ENCODE measurements at regions not wholly inside any gene's neighbourhood (a gene's known extent, or its start where the extent isn't known, plus 50 kb on each side); places are given as distances from the start of the nearest gene placed in this dataset.

DNA sequence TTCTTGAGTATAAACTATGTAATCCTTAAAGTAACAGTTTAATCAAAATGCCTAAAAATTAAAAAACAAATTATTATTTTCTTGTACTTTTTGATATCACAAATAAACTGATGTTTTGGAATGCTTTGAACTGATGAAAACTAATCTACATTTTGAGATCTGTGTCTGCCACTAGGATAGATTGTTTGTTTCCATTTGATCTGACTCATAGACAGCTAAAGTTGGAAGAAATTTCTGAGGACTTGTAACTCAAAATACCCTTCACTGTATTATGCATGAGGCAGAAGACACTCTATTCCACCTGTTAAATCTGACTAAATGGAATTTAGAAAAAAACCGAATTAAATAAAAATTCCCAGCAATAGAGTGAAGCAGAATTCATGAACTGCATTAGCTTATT is 1400.0 kb upstream of the FLRT2 start:
- DNase-seq = no peak

DNA sequence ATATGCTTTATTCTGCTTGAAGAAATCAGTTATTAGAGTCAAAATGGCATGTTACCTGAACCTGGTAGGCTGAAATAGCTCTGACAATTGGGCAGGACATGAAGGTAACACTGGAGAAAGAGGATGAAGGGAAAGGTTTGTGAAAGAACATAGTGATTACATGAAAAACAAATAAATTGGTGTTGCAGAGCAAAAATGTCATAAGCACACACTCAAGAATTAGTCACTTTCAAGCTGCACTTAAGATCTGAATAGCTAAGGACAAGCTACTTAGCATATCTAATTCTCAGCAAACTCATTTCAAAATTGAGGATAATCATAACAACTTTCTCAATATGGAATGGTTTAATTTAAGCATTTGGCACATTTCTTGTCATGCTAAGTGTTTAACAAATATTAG is 1398.0 kb upstream of the FLRT2 start:
- no peak for DNase-seq

DNA sequence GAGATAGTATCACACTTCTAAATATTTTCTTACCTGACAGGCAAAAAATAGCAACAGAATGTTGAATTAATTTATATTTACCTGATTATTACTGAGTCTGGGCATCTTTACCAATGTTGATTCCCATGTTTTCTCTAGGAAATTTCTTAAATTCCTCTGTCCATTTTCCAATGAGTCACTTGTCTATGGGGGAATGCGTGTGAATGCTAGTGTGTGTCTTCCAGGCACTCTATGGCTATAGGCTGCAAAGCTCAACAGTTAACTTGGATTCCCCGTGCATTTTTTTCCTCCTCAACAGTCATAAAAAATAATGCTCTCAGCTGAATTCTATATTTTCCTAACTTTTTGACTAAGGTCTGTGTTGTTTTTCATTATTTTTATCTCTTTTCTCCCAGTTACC is 1385.8 kb upstream of the FLRT2 start:
- DNase-seq = no peak

DNA sequence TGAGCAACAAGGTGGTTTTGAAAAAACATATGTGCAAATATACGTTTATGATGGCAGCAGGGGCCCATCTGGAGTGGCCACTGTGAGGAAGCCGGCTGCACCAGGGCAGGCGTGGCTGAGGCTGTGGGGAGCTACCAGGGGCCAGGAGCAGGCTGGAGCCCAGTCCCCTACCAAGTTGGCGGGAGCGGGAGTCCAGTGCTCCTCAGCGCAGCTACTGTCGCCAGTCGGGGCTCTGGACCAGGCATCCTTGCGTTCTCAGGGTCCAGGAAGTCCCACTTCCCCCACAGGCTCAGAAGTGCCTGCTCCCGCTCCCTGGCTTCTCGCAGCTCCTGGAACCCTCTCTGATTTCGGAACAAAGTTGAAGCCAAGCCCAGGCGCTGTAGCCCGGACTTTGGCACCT is 1377.5 kb upstream of the FLRT2 start:
- DNase-seq = no peak

DNA sequence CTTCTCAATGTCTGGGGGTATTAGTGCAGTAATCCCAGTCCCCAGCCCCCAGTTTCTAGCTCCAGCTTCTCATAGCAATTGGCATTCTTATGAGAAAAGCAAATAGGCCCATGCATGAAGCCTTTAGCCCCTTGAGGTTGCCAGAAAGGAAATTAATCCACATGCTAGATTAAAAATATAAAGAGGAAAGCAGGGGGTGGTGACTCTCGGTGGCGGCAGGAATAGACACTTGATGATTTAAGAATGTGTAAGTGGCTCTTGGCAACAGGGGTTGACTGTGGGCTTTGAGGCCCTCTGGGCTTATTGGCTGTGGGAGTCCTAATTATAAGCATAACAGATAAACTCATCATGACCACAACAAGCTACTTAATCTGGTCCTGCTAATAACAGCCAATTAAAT is 1367.3 kb upstream of the FLRT2 start:
- no peak for DNase-seq

DNA sequence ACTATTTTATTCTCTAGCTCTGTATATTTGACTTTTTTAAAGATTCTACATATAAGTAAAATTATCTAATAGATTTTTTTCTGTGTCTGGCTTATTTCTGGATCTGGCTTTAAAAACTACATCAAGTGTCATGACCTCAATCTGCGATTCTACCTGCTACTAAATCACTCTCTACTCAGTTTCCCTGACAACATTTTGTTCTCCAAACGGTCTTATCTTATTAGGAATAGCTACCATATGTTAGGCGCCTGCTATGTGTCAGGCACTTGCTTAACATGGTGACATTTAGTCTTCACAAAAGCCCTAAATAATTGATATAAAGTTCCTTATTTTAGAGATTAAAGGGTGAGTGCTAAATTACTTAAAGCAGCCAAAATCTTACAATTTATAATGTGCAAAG is 1362.9 kb upstream of the FLRT2 start:
- DNase-seq = no peak

DNA sequence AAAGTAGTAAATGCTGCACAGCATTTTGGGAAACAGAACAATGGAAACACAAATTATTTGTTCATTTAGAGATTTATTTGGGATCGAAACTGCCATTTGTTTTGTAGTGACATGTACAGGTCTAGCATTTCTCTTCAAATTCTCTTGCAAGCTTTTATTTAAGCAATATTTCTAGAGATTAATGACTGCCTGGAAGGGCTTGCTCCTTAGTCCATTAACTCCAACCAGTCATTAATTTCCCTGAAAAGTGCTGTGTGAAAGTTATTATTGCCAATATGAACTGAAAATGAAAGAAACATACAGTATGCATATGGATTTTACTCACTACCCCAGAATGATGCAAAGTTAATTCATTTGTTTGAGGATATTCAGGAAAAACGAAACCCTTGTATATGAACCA is 1349.6 kb upstream of the FLRT2 start:
- no peak for DNase-seq

DNA sequence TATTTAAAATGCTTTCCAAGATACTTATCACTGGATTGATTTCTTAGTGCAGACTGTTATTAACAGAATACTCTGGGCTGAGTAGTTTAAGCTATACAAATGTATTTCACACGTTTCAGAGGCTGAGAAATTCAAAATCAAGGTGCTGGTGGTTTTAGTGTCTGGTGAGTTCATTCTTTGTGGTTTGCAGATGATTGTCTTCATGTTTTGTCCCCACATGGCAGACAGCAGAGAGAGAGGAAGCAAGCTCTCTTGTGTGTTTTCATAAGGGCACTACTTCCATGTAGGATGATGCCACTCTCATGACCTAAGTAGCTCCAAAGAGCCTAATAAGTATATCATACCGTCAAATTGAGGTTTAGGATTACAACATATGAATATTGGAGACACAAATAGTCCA is 1348.9 kb upstream of the FLRT2 start:
- no peak for DNase-seq

DNA sequence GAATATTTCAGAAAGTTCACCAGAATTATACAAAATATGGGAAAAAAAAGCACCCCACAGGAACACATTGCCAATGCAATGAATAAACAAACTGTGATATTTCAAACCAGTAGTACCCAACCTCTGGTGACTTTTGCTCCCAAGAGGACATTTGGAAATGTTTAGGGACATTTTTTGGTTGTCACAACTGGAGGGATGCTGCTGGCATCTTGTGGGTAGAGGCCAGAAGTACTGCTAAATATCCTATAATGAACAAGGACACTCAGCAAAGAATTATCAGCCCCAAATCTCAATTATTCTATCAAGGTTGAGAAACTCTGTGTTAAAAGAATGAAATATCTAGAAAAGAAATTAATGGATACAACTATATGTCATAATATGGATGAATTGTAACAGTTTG is 1334.4 kb upstream of the FLRT2 start:
- DNase-seq = no peak

DNA sequence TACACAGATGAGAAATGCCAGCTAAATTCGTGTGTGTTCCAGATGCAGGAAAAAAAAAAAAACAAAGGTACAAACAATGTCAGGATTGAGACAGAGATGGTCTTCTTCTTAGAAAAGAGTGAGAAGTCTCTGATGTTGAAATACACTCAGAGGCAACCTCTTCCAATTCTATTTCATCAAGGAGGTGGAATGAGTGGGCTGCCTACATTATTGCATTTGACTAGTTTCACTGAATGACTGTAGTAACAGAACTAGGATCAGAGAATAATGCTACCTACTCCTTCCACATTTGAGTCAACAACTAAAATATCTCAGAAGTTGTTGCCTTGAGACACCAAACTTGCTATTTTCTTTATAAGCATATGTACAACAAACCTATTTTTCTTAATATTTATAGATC is 1332.2 kb upstream of the FLRT2 start:
- no peak for DNase-seq

DNA sequence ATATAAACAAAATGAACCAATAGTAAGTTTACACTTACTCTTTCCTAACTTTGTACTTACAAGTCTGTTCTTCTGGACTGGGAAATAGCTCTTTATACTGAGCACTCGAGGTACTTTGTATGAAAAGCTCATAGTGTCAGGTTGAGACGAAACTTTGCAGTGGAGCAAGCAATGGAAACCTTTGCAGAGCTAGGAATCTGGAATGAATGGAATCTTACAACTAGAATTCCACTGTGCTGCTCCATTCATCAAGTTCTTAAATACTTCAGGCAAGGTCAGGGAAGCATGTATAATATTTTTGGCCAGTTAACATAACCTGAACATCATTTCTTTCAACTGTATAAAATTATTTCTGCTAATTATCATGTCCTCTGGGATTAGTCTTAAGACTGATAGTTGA is 1327.5 kb upstream of the FLRT2 start:
- DNase-seq = no peak

DNA sequence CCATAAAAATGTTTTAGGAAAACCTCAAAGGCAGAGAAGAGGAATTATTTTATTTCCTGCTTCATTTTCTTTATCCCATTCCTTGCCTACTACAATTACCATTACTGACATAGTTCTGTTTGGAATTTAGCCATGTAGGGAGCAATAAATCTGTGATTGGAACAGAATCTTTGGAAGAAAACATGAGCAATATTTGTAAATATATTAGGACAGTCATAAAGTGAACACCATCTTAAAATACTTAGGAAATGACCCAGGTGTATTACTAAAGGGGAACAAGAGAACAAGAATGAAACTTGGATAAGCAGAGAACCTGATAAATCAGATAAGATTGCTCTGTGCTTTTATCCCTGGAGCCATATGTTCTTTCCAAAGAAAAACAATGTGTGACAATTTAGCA is 1326.0 kb upstream of the FLRT2 start:
- no peak for DNase-seq

DNA sequence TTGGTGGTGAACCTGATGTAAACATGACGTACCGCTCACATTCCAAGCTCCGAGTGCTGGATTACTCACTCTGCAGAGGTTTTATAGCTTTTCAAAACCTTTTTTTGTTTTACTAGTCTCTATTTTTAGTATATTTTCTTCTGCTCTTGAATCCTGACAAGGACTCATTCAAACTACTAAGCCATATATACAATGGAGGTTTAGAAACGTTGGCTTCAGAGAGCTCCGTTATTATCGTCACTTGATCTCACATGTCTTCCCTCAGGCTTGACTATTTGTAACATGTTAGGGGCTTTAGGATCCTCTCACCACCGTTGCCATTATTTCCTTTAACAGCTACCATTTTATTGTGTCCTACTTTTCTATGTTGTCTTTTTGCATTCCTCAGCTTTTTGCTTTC is 1321.5 kb upstream of the FLRT2 start:
- DNase-seq = no peak

DNA sequence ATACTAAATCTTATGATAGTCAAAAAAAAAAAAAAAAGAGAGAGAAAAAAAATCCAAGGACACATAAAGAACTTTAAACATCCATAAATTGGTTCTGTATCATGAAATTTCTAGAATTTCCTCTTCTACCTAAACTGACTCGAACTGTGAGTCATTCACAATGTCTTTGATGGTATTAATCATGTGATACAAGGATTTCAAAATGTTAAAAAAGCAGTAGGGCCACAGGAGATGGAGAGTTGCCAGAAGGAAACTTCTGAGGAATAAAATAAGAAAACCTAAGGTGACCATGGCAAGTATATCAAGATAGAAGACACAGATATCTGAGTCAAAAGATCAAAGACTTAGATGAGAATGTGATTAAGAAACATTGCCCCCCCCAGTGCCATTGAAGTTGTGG is 1320.9 kb upstream of the FLRT2 start:
- DNase-seq = no peak

DNA sequence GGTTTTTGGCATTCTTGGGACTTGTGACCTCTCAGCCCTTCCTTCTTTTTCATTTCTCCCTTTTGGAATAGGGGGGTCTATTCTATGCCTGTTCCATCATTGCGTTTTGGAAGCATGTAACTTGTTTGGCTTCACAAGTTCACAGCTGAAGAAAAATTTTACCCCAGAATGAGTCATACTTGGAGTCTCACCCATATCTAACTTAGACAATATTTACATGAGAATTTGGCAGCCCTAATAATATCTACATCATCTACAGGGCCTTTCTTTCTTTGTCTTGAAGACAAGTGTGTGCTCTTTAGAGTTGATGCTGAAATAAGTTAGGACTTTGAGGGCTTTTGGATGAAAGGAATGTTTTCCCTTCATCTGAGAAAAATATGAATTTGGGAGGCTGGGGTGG is 1312.9 kb upstream of the FLRT2 start:
- DNase-seq = no peak

DNA sequence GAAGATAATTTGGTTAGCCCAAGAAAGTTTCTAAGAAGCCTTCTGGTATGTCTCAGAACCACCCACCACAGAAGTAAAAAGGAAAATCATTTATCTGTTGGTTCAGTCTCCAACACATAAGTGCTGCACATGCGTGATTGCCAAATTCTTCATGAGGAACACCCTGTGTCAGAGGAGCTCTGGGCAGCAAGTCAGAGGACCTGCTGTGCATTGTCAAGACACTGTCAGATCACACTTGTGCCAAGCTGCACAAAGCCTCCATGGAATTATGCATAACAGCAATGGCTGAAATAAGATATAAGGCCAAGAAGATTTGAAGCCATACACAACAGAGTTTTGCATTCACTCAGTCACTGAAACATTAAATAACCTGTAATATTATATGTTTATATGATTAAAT is 1304.7 kb upstream of the FLRT2 start:
- DNase-seq = no peak

DNA sequence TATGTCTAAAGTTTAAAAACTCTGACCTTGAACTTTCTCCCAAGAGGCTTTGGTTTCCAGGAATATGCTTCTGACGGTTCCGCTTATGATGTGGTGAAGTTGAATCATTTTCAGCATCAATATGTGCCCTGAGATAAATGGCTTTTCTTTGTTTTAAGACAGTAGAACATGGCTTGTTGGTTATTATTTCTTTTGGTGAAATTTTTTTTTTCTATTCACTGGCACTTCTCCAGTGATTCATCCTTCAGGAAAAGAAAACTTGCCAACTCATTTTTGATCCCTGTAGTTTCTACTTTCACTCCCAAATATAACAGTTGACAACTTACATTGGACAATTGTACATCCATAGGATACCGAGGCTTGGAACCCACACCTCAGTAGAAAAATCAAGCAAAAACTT is 1301.2 kb upstream of the FLRT2 start:
- DNase-seq = no peak

DNA sequence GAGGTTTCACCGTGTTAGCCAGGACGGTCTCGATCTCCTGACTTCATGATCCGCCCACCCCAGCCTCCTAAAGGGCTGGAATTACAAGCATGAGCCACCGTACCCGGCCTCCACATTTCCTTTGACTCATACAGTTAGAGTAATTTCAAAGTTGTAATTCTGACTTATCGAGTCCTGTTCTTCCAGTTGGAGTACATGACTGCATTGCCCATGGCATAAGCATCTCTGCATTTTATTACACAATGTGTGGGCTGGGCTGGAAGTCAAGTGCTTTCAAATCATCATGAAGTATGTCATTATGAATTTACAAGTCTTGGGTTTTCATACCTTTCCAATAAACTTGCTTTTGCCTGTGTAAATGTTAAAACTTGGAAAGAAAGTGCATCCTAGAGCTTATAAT is 1295.7 kb upstream of the FLRT2 start:
- DNase-seq = no peak

DNA sequence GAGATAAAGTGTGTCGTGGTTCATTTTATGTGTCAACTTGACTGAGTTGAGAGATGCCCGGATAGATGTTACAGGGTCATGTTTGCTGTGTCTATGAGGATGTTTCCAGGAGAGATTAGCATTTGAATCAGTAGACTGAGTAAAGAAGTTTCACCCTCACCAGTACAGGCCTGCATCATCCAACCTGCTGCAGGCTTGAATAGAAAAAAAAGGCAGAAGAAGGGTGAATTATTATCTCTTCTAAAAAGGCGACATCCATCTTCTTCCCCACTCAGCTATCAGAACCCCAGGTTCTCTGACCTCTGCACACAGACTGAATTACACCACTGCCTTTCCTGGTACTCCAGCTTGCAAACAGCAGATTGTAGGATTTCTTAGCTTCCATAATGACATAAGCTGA is 1293.7 kb upstream of the FLRT2 start:
- DNase-seq = no peak

DNA sequence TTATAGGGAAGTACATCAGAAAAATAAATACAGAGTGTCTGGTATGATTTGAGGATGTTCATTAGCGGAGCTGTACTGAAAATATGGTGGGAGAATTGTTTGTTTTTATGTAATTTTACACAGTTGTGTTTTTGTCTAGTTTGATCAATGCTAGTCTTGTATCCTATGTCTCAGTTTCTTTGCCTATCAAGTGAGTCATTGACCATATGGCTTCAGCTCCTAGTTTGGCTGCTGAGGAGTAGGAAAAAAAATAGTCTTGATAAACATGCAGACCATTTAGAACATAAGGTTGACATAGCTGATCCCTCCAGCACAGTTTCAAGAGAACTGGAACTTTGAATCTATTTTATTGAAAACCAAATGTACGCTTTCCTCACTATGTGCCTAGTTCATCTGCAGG is 1292.1 kb upstream of the FLRT2 start:
- no peak for DNase-seq

DNA sequence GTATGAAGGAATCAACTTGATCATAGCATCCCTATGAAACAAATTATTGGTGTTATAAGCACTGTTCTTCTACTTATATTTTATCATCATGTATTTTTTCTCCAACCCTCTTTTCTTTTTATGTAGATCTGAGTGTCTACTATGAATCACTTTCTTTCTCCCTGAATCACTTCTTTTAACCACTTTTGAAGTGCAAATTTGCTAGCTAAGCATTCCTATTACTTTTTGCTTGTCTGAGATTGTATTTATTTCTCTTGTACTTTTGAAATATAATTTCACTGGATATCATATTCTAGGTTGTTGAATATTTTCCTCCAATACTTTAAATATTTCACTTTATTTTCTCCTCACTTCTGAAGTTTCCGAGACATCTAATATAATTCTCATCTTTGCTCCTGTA is 1282.3 kb upstream of the FLRT2 start:
- DNase-seq = no peak

DNA sequence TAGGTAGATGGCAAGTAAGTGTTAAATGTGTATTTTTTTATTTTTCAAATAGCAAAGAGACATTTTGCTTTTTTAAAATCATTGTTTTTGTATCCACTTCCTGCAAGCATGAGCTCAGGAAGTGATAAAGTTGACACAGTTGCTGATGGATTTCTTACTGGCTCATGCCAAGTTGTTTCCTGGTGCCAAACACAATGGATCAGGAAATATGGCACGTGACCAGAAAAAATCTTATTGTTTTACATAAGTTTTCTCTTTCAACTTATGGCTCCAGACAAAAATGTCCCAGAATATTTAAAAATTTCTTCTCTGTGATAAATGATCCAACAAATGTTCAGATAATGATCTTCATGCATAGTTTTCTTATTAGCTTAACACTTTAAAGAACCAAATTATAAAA is 1279.1 kb upstream of the FLRT2 start:
- DNase-seq = peak; percentile 8

DNA sequence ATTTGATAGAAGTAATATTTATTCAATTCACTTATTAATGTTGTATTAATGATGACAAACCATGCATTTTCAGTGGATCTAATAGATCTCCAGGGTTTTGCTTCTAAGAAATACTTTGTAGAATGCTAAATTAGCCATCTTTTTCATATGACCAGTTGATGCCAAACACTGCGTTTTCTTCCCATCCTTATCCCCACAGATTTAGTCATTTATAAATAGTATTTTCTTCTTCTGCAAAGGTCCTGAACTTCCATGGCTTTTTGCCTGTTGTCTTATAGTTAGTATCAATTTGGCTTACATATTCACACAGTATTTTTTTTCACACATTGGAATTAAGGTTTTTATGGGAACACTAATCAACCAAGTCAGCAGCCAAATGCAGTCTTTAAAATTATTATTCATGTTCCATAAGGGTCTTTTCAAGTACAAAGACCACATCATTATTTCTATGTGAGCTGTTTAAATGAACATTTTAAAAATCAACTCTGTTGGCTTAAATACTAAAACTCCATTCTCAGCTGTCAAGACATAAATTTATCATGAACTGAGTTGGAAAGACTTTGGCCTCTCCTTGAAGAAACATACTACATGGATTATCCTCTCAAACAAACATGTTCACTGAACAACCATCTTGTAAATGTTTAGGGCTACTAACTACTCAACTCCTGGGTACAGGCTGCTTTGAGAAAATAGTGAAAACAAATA is 1278.4 kb upstream of the FLRT2 start:
- DNase-seq = no peak

DNA sequence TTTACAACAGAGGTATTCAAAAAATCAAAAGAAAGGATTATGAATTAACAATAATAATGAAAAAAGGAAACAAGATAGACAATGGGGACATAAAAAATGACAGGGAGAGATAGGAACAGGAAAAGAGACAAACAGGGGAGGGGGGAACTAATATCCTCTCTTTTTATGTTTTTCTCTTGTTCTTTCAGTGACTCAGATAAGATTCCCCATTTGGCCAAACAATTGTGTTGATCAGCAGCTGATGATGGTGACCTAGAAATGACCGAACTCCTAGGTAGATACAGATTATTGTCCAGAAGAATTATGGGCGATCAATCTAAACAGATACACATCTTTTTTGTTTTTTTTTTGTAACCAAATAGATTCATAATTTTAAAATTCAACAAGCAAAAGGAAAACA is 1277.2 kb upstream of the FLRT2 start:
- no peak for DNase-seq

DNA sequence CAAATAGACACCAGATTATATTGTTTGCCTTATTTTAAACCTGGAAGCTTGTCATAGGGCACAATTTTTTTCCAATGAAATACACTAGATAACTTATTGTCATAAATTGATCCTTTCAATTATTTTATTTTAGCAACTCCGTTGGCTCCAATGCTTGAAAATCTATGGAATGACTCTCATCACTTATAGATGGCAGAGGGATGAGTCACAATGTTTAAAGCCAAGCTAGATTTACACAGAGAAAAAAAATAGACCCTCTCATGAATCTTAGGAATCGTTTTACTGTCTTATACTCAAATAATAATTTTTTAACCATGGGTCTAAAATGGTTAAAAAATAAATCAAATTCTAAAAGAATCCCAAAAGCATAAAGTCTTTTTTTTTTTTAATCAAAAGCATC is 1276.6 kb upstream of the FLRT2 start:
- DNase-seq = no peak

DNA sequence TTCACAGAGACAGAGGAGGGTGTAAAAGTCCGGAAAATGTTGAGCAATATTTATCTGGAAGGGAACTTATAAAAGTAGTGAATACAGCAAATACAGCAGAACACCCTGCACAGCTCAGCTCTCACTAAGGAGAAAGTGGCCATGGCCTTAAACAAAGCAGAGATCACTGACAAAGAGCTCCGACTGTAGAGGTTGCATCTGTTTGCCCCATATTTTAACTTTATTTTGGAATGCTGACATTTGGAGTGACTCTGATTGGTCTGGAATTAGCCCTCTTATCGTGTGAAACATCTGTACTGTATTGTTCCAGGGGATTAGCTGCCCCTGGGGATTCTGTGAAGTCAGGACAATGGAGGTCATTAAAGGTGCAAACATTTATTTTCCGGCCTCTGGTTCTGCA is 1275.7 kb upstream of the FLRT2 start:
- no peak for DNase-seq

Data from DMS53 (cell line).